Liver (tissue), 3 donors: ENCODE measurements at regions not wholly inside any gene's neighbourhood (a gene's known extent, or its start where the extent isn't known, plus 50 kb on each side); places are given as distances from the start of the nearest gene placed in this dataset.

Experiments
- CTCF ChIP-seq: fragments of 150-350 bp; IDR thresholded peaks from 2 replicates; pipeline ENCODE4 v1.5.1; 2017; ENCODE audit warnings: improper control_type of control experiment, low read depth, low read length; ENCODE audit not compliant: missing input control
- EGR1 ChIP-seq, 2 donors: IDR thresholded peaks; 2 replicates each; pipeline ENCODE4 v1.6.1; 2016 to 2018; ENCODE audit warnings: antibody characterized with exemption in 2 of 2, low read depth in 2 of 2
- GABPA ChIP-seq, 2 donors: IDR thresholded peaks in 1 of 2; conservative IDR thresholded peaks in 1 of 2; 2 replicates each; pipeline ENCODE4 v1.6.1; 2016; ENCODE audit warnings: antibody characterized with exemption in 2 of 2, mild to moderate bottlenecking in 1 of 2, moderate library complexity in 1 of 2
- JUND ChIP-seq, 2 donors: IDR thresholded peaks; 2 replicates each; pipeline ENCODE4 v1.6.1; 2016; ENCODE audit warnings: antibody characterized with exemption in 2 of 2
- MAX ChIP-seq: IDR thresholded peaks from 2 replicates; pipeline ENCODE4 v1.6.1; 2016; ENCODE audit warnings: antibody characterized with exemption
- RAD21 ChIP-seq, 2 donors: IDR thresholded peaks; 2 replicates each; pipeline ENCODE4 v1.6.1; 2016; ENCODE audit warnings: antibody characterized with exemption in 2 of 2, mild to moderate bottlenecking in 2 of 2
- SP1 ChIP-seq: IDR thresholded peaks from 2 replicates; pipeline ENCODE4 v1.6.1; 2018; ENCODE audit warnings: antibody characterized with exemption, mild to moderate bottlenecking
- TAF1 ChIP-seq: conservative IDR thresholded peaks from 2 replicates; pipeline ENCODE4 v1.6.1; 2016; ENCODE audit warnings: antibody characterized with exemption, mild to moderate bottlenecking
- ZBTB33 ChIP-seq: IDR thresholded peaks from 2 replicates; pipeline ENCODE4 v1.6.1; 2016; ENCODE audit warnings: antibody characterized with exemption
- donor health status: healthy.
- donor health status: healthy.

GRCh38 chr14:97106609-97107008, 309.4 kb downstream of the VRK1 start:
- TF ChIP-seq CTCF (no peak), ZBTB33 (no peak), SP1 (no peak), TAF1 (no peak), JUND (IDR thresholded peaks at IDR 0.05) (no peak), MAX (no peak), EGR1 (IDR thresholded peaks at IDR 0.05; ENCODE audit: low read depth in 2 of 2) (no peak), RAD21 (IDR thresholded peaks at IDR 0.05) (no peak), GABPA (IDR thresholded peaks at IDR 0.05 in 1 of 2, conservative IDR thresholded peaks at IDR 0.05 in 1 of 2) (no peak)
